ENCODE measurements at regions not wholly inside any gene's neighbourhood (a gene's known extent, or its start where the extent isn't known, plus 50 kb on each side); places are given as distances from the start of the nearest gene placed in this dataset.
"Not testable (repeated sequence)": the region's sequence is repeated elsewhere in the genome, so short reads cannot be mapped to it uniquely, and the experiment has no call there.

DNA sequence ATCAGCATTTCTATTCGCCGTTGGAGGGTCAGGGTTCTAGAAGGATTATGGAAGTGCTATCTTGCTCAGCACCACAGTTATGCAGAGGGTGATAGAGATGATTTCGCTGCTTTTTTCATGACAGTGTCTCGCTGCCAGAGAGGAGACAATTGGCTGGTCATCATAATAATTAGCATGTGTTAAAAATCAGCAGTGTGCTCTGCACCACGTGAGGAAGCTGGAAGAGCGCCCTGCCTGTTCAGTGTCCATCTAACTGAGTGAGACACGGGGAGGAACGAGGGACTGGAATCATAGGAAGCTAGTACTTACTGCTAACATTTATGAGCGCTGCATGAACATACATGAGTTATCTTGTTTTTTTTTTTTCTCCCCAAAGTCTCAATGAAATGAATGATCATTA lies 116.2 kb upstream of the PLAAT1 start:
- DNase-seq (ENCODE audit: low spot score) = no peak

DNA sequence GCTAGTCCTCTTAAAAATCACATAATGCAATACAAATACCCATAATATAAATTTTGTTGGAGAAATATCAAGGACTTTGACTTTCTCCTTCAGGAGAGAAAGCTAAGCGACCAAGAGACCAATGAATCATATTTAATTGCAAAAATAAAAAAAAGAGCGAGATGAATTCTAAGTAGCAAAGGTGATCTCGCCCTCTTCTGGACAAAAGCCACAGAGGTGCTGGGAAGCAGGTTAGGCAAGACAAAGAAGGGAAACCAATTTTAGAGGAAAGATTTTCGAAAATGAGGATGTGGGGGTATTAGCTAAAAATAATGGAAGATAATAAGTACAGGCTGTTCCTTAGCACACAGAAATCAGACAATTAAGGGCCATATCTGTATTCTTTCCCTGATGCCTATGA lies 111.4 kb upstream of the PLAAT1 start:
- DNase-seq (ENCODE audit: low spot score) = no peak

DNA sequence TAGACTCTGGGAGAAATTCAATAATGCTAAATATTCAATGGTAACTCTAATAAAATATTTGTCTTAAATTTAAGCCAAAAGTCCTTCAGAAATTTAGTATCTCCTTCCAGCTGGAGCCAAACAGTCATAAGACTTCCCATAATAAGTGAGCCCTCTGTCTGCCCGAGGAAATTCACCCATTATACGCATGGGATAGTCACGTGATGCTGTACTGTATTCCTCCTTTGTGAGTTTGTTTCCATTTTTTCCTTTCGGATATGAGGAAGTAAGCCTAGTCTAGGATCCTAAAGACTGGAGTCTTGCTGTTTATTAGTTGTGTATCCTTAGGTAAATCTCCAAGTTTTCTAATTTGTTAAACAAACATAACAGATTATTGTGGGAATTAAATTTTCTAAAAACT lies 110.4 kb upstream of the PLAAT1 start:
- DNase-seq (ENCODE audit: low spot score) = no peak

DNA sequence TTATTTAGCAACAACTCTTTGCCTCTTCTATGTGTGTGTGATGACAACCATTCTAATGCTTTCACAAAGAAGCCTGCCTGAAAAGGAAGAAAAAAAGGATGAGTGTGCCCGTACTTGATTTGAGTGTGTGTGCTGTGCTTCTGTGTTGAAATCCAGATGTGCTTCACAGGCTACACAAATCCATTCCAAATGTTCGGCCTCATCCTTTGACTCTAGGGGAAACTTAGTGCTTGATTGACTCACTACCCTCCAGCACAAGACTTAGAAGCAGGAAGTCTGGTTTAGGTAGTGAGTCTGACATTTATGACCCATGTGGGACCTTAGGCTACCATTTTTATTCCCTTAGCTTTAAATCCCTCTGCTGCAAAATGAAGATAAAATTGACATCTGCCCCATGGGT lies 108.8 kb upstream of the PLAAT1 start:
- DNase-seq (ENCODE audit: low spot score) = peak; percentile 21

GRCh38 chr3:193132964-193133363 lies 108.1 kb upstream of the PLAAT1 start:
- peak; percentile 4 for DNase-seq (ENCODE audit: low spot score)

DNA sequence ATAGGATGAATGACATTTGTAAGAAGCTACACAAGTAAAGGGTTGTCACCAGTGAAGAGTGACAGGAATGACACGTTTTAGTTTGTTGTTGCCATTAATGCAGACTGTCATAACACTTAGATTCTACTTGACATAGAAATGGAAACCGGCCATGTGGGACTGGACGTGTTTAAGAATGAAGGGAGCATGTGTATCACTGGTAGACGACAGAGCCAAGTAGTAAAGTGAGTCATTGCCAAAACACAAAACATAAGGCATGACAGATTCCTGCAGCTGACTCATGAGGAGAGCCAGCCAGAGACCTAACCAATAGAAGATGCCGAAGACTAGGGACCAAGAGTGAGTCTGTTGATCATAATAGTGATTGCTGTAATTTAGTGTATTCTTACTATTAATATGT lies 106.2 kb upstream of the PLAAT1 start:
- peak; percentile 86 for DNase-seq (ENCODE audit: low spot score)

GRCh38 chr3:193140381-193140780 lies 100.6 kb upstream of the PLAAT1 start:
- DNase-seq (ENCODE audit: low spot score) = no peak

DNA sequence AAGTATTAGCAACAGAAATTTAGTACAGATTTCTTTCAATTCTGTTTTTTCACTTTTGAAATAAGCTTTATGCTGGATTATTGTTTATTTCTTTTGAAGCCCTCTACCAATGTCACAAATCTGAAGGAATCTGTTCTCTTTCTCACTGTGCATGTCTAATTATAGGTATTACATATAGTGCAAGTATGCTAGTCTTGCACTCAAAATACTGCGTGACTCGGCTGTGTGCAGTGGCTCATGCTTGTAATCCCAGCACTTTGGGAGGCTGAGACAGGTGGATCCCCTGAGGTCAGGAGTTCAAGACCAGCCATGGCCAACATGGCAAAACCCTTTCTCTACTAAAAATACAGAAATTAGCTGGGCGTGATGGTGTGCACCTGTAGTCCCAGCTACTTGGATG lies 95.8 kb upstream of the PLAAT1 start:
- DNase-seq (ENCODE audit: low spot score) = no peak

DNA sequence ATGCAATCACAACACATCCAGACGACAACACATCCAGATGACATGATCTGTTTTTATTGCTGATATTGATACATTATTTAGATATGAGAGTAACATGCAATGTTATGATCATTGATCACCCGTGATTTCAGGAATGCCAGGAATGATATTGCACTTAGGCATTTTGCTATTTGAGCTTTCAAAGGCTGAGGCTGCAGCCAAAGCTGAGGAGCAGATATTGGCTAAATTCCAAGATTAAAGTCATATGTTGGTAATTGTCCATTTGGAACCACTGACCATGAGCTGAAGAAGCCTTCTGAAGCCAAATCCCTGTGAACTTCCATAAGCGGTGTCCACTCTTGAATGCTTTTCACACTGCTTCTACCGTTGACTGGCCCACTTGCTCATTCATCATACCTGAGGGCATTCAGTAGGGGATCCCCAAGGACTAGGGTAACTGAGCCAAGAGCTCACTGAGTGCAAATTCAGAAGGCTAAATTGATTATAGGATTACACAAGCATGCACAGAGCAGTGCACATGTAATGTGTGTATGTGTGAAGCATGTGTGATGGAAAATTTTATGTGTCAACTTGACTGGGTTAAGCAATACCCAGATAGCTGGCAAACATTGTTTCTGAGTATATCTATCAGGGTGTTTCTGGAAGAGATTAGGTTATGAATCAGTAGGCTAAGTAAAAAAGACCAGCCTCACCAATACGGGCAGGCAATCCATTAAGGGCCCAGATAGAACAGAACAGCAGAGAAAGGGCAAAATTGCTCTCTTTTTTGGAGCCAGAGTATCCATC lies 92.1 kb upstream of the PLAAT1 start:
- DNase-seq (ENCODE audit: low spot score) = no peak

GRCh38 chr3:193149998-193150397 lies 91.0 kb upstream of the PLAAT1 start:
- DNase-seq (ENCODE audit: low spot score) = no peak

DNA sequence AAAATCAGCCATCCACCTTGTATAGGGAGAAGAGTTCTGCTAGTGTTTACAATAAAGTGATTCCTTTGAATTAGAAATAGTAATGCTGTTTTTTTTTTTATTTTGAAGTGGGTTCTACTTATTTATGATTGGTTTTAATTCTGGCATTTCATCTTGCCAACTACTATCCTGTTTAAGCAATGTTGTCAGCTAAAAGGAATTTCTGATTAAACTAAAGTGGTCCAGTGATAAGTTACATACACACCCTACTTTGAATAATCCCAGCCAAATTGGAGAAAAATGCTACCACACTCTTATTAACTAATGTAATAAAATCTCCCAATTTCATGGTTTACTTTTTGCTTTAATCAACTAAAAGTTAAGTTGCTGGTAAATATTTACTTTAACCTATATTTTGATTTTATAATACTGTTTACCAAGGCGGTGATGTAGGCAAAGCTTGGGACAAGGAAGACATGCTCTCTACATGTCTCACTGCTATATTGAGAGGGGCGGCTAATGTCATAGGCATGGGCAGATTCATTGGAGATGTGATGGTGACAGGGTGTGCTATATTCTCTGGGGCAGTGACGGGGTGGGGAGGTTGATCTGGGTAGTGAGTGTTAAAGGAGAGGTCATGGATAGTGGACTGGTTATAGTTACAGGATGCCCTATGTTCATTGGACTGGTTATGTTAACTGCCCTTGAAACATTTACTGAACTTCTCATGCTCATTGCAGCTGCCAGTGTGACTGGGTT lies 85.8 kb upstream of the PLAAT1 start:
- DNase-seq (ENCODE audit: low spot score) = not testable (repeated sequence)

DNA sequence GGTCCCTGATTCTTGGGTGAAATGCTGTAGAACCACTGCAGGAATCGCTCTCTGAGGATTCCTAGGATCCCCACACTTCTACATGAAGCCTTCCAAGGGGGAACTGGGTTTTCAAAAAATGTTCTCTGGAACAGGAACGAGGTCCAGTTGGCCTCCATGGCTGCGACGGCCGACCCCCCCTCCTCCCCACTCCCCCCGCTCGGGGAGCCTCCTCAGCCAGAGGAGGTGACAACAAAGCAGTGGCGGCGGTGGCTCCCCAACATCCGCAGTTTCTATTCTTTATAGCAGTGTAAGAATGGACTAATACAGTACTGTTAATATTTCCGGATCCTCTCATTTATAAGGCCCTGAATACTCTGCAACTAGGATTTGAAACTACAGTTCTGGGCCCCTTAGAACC lies 84.0 kb upstream of the PLAAT1 start:
- no peak for DNase-seq (ENCODE audit: low spot score)

DNA sequence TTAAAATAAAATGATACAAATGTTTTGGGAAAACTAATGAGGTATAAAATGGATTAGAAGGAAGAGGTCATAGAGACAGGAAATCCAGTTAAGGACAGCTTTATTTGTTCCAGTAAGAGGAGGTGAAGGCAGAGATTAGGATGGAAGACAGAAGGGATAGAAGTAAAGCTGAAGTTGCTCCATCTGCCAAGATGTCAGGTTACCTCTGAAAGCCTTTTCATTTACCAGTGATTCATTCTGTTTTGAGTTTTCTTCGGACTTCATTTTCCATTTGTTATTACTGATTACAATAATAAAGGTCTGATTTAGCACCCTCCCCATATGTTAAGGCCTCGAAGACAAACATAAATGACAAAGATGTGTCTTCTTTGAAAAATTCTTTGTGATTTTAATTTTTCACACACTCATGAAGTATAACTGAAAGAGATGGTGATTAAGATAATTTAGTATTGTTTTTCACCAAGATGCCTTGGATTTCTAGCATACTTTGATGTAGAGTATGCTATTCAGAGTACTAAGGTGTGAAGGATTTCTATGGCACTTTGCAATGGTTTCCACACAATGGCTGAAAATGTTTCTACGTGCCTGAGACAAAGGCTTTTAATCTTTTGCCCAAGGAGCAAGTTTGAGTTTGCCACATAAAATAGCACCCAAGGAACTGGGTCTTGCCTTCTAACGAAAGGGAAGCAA lies 75.4 kb upstream of the PLAAT1 start:
- no peak for DNase-seq (ENCODE audit: low spot score)

- DNase-seq (ENCODE audit: low spot score) = no peak
Observed at GRCh38 chr3:193168931-193169330, 72.1 kb upstream of the PLAAT1 start.

DNA sequence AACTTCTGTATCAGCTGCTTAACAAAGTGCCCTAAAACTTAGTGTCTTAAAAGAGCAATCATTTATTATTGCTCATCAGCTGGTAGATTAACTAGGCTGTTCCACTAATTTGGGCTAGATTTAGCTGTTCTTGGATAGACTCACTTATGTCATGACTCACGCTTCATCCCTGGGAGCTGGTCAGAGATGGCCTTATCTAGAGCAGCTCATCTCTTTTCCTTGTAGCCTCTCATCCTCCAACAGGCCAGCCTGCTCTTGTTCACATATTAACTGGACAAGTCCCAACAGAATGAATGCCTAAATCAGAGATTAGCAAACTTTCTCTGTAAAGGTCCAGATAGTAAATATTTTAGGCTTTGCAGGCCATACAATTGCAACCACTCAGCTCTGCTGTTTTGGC lies 66.9 kb upstream of the PLAAT1 start:
- no peak for DNase-seq (ENCODE audit: low spot score)

DNA sequence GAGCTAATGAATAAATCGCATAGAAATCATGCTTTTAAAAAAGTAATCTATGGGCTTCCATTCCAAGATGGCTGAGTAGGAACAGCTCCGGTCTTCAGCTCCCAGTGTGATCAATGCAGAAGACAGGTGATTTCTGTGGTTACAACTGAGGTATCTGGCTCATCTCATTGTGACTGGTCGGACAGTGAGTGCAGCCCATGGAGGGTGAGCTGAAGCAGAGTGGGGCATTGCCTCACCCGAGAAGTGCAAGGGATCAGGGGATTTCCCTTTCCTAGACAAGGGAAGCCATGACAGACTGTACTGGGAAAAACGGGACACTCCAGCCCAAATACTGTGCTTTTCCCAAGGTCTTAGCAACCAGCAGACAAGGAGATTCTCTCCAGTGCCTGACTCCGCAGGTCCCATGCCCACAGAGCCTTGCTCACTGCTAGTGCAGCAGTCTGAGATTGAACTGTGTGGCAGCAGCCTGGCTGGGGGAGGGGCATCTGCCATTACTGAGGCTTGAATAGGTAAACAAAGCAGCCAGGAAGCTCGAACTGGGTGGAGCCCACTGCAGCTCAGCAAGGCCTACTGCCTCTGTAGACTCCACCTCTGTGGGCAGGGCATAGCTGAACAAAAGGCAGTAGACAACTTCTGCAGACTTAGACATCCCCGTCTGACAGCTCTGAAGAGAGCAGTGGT lies 61.5 kb upstream of the PLAAT1 start:
- DNase-seq (ENCODE audit: low spot score) = not testable (repeated sequence)

- no peak for DNase-seq (ENCODE audit: low spot score)
Observed at GRCh38 chr3:193187070-193187722, 53.8 kb upstream of the PLAAT1 start.

DNA sequence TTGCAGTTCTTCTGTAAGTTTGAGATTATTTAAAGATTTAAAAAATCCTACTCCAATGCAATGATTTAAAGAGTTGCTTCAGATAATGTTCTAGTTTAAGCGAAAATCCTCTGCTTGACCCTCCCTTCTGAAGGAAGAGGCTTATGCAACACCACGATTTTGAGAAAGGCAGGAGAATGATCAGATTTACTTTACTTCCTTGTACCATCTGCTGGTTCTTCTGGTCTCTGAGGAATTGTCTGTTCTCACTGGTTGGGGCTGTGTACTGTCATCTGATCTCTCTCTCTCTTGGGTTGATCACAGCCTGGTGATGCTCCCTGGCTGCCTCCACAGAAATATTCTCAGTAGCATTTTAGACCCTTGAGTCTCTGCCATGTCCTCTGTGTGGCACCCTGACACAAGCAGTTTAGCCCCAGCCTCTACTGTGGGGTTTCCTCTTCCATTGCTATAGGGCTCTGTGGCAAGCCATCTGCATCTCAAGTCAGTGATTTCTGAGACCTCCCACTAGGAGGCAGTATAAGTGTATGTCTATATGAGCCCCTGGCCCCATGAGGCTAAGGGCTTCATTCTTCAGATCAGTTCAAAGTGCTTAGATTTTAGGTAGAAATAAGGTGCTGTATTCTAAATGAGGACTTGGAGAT lies 50.8 kb upstream of the PLAAT1 start:
- DNase-seq (ENCODE audit: low spot score) = no peak
